Liver (tissue), 8 donors: ENCODE measurements at regions not wholly inside any gene's neighbourhood (a gene's known extent, or its start where the extent isn't known, plus 50 kb on each side); places are given as distances from the start of the nearest gene placed in this dataset.

Experiments used
- DNase-seq: peaks from one replicate; pipeline ENCODE4 v3.0.0-alpha.2; 2017; ENCODE audit warnings: low spot score
- H3K27ac ChIP-seq, 2 donors: one replicate each; pipeline ENCODE4 v1.7.0; 2013; ENCODE audit warnings: inconsistent platforms in 2 of 2, low read length in 2 of 2, control low read depth in 1 of 2, low read depth in 1 of 2, mild to moderate bottlenecking in 1 of 2
- H3K27me3 ChIP-seq, 4 donors: one replicate each; pipeline versions ENCODE4 v1.6.1 to v1.7.0; 2013; ENCODE audit warnings: low read length in 3 of 4, inconsistent platforms in 1 of 4, mild to moderate bottlenecking in 1 of 4, moderate library complexity in 1 of 4; ENCODE audit not compliant: control insufficient read depth in 4 of 4, insufficient read depth in 4 of 4
- H3K36me3 ChIP-seq, 4 donors: one replicate each; pipeline versions ENCODE4 v1.6.1 to v1.7.0; 2013; ENCODE audit warnings: low read length in 3 of 4, mild to moderate bottlenecking in 3 of 4, low read depth in 1 of 4, moderate library complexity in 1 of 4; ENCODE audit not compliant: control insufficient read depth in 4 of 4, insufficient read depth in 3 of 4
- H3K4me1 ChIP-seq, 4 donors: one replicate each; pipeline versions ENCODE4 v1.6.1 to v1.7.0; 2013; ENCODE audit warnings: low read length in 3 of 4, mild to moderate bottlenecking in 3 of 4, moderate library complexity in 1 of 4; ENCODE audit not compliant: control insufficient read depth in 4 of 4, insufficient read depth in 4 of 4
- H3K4me3 ChIP-seq, 3 donors: one replicate each; pipeline versions ENCODE4 v1.6.1 to v1.7.0; 2013; ENCODE audit warnings: low read length in 3 of 3, control low read depth in 1 of 3, low read depth in 1 of 3, mild to moderate bottlenecking in 1 of 3
- H3K9ac ChIP-seq, 2 donors: one replicate each; pipeline ENCODE4 v1.7.0; 2013; ENCODE audit warnings: low read length in 2 of 2, mild to moderate bottlenecking in 2 of 2, moderate library complexity in 2 of 2, control low read depth in 1 of 2, low read depth in 1 of 2
- H3K9me3 ChIP-seq, 4 donors: one replicate each; pipeline versions ENCODE4 v1.6.1 to v1.7.0; 2013; ENCODE audit warnings: low read length in 3 of 4; ENCODE audit not compliant: control insufficient read depth in 4 of 4
- EGR1 ChIP-seq, 2 donors: IDR thresholded peaks; 2 replicates each; pipeline ENCODE4 v1.6.1; 2016 to 2018; ENCODE audit warnings: antibody characterized with exemption in 2 of 2, low read depth in 2 of 2
- FOXA2 ChIP-seq: IDR thresholded peaks from 2 replicates; pipeline ENCODE4 v1.6.1; 2016; ENCODE audit warnings: antibody characterized with exemption
- GABPA ChIP-seq, 2 donors: IDR thresholded peaks in 1 of 2; conservative IDR thresholded peaks in 1 of 2; 2 replicates each; pipeline ENCODE4 v1.6.1; 2016; ENCODE audit warnings: antibody characterized with exemption in 2 of 2, mild to moderate bottlenecking in 1 of 2, moderate library complexity in 1 of 2
- JUND ChIP-seq, 2 donors: IDR thresholded peaks; 2 replicates each; pipeline ENCODE4 v1.6.1; 2016; ENCODE audit warnings: antibody characterized with exemption in 2 of 2
- NR2F2 ChIP-seq: IDR thresholded peaks from 2 replicates; pipeline ENCODE4 v1.6.1; 2016; ENCODE audit warnings: antibody characterized with exemption
- RXRA ChIP-seq, 2 donors: IDR thresholded peaks; 2 replicates each; pipeline ENCODE4 v1.6.1; 2017 to 2018; ENCODE audit warnings: antibody characterized with exemption in 2 of 2, mild to moderate bottlenecking in 1 of 2
- SP1 ChIP-seq: IDR thresholded peaks from 2 replicates; pipeline ENCODE4 v1.6.1; 2018; ENCODE audit warnings: antibody characterized with exemption, mild to moderate bottlenecking
- YY1 ChIP-seq: IDR thresholded peaks from 2 replicates; pipeline ENCODE4 v1.6.1; 2016; ENCODE audit warnings: antibody characterized with exemption, mild to moderate bottlenecking
- WGBS: extraction: QIAGEN DNeasy Blood & Tissue Kit; methylation state at CpG from one replicate; pipeline ENCODE4 v1.1.7; 2013; 5-methylcytosine and 5-hydroxymethylcytosine counted together
- TF ChIP-seq, protein P1 (sequence below): fragments of 150-350 bp; IDR thresholded peaks from 2 replicates; pipeline ENCODE4 v1.5.1; 2017; ENCODE audit warnings: improper control_type of control experiment, low read depth, low read length; ENCODE audit not compliant: missing input control
- TF ChIP-seq, protein P2 (sequence below): IDR thresholded peaks from 2 replicates; pipeline ENCODE4 v1.6.1; 2016; ENCODE audit warnings: antibody characterized with exemption, mild to moderate bottlenecking
- TF ChIP-seq, protein P3 (sequence below): IDR thresholded peaks from 2 replicates; pipeline ENCODE4 v1.6.1; 2016; ENCODE audit warnings: antibody characterized with exemption
- donor health status: healthy.
- donor health status: healthy.
- donor health status: healthy.
- donor health status: healthy.
- donor health status: healthy.

DNA sequence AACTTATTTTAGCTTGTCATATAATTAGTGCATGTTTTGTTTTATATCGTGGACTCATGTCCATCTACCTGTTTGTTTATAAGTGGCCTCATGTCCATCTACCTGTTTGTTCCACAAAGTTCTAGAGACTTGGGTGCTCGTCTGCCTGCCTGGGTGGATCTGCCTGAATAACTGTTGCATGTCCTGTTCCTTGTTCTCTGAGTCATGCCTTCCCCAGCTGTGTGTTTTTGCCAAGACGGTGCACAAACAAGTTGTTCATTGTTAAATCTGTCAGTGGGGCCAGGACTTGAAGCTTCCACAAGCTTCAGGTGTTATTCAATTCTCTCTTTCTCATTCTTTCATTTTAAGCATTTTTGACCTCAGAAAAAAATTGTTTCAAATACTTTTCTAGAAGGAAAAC is 358.0 kb upstream of the CITED2 start:
- no peaks in the 10 kb centered on the region for H3K27me3 ChIP-seq
- no peak for DNase-seq

DNA sequence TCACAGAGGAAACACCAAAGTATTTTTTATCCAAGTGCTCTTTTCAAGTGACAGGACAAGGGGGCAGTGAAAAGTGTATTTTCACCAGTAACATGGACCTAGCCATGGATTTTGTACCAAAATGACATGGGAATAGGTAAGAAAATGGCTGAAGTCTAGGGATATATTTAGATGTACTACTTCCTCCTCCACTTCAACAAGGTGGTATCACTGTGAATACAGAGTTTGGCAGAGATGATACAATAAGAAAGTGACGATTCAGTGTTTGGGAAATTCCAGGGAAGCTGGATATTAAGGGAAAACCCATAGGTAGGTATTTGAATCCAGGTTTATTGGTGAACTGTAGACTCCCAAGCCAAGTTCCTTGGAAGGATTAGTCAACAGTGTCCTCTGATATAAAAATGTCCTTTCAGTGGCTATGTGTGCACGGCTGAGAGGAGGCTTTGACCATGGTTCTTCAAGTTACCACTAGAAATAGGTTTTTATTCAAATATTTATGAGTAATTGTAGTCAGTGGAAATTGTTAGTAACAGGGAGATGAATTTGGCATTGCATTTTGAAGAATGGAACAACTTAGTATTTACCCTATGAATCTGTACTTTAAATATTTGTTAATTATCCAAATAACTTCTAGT is 356.0 kb upstream of the CITED2 start:
- TF ChIP-seq, protein P1, sequence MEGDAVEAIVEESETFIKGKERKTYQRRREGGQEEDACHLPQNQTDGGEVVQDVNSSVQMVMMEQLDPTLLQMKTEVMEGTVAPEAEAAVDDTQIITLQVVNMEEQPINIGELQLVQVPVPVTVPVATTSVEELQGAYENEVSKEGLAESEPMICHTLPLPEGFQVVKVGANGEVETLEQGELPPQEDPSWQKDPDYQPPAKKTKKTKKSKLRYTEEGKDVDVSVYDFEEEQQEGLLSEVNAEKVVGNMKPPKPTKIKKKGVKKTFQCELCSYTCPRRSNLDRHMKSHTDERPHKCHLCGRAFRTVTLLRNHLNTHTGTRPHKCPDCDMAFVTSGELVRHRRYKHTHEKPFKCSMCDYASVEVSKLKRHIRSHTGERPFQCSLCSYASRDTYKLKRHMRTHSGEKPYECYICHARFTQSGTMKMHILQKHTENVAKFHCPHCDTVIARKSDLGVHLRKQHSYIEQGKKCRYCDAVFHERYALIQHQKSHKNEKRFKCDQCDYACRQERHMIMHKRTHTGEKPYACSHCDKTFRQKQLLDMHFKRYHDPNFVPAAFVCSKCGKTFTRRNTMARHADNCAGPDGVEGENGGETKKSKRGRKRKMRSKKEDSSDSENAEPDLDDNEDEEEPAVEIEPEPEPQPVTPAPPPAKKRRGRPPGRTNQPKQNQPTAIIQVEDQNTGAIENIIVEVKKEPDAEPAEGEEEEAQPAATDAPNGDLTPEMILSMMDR: no peak
- TF ChIP-seq, protein P2, sequence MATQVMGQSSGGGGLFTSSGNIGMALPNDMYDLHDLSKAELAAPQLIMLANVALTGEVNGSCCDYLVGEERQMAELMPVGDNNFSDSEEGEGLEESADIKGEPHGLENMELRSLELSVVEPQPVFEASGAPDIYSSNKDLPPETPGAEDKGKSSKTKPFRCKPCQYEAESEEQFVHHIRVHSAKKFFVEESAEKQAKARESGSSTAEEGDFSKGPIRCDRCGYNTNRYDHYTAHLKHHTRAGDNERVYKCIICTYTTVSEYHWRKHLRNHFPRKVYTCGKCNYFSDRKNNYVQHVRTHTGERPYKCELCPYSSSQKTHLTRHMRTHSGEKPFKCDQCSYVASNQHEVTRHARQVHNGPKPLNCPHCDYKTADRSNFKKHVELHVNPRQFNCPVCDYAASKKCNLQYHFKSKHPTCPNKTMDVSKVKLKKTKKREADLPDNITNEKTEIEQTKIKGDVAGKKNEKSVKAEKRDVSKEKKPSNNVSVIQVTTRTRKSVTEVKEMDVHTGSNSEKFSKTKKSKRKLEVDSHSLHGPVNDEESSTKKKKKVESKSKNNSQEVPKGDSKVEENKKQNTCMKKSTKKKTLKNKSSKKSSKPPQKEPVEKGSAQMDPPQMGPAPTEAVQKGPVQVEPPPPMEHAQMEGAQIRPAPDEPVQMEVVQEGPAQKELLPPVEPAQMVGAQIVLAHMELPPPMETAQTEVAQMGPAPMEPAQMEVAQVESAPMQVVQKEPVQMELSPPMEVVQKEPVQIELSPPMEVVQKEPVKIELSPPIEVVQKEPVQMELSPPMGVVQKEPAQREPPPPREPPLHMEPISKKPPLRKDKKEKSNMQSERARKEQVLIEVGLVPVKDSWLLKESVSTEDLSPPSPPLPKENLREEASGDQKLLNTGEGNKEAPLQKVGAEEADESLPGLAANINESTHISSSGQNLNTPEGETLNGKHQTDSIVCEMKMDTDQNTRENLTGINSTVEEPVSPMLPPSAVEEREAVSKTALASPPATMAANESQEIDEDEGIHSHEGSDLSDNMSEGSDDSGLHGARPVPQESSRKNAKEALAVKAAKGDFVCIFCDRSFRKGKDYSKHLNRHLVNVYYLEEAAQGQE: no peak
- TF ChIP-seq RXRA (IDR thresholded peaks at IDR 0.05) (no peak), JUND (IDR thresholded peaks at IDR 0.05) (no peak), FOXA2 (no peak)
- no peak overlapping the region for H3K4me3 ChIP-seq
- WGBS: 85% methylated on average over 2 of the region's 2 CpGs
- H3K36me3 ChIP-seq: no peaks in the 10 kb centered on the region
- H3K9me3 ChIP-seq: no peaks in the 10 kb centered on the region
- no peak for DNase-seq
- no peak overlapping the region for H3K9ac ChIP-seq
- no peak overlapping the region for H3K27ac ChIP-seq
- no peaks in the 10 kb centered on the region for H3K27me3 ChIP-seq
- peaks cover 0 to 6% (median 2%) of the 10 kb centered on the region in 4 donors for H3K4me1 ChIP-seq

More for the DNA sequence above, 358.0 kb upstream of the CITED2 start:
- Histone ChIP-seq H3K9me3 (no peaks in the 10 kb centered on the region), H3K9ac (no peak overlapping the region), H3K4me3 (no peak overlapping the region), H3K27ac (no peak overlapping the region), H3K4me1 (peaks cover 0 to 6% (median 2%) of the 10 kb centered on the region in 4 donors), H3K36me3 (no peaks in the 10 kb centered on the region)
- TF ChIP-seq, protein P1: no peak
- TF ChIP-seq EGR1 (IDR thresholded peaks at IDR 0.05; ENCODE audit: low read depth in 2 of 2) (no peak), JUND (IDR thresholded peaks at IDR 0.05) (no peak), YY1 (no peak), GABPA (IDR thresholded peaks at IDR 0.05 in 1 of 2, conservative IDR thresholded peaks at IDR 0.05 in 1 of 2) (no peak), SP1 (no peak), NR2F2 (no peak)
- TF ChIP-seq, protein P3, sequence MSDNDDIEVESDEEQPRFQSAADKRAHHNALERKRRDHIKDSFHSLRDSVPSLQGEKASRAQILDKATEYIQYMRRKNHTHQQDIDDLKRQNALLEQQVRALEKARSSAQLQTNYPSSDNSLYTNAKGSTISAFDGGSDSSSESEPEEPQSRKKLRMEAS: no peak
- 75% methylated on average over 3 of the region's 3 CpGs for WGBS
